GM21619 (cell line): ENCODE measurements at regions not wholly inside any gene's neighbourhood (a gene's known extent, or its start where the extent isn't known, plus 50 kb on each side); places are given as distances from the start of the nearest gene placed in this dataset.
"Not testable (repeated sequence)": the region's sequence is repeated elsewhere in the genome, so short reads cannot be mapped to it uniquely, and the experiment has no call there.

Source experiments
- ATAC-seq: cut with Tn5 transposase; IDR thresholded peaks from one replicate; pipeline ENCODE4 v1.9.1; 2021; ENCODE audit not compliant: unreplicated experiment

DNA sequence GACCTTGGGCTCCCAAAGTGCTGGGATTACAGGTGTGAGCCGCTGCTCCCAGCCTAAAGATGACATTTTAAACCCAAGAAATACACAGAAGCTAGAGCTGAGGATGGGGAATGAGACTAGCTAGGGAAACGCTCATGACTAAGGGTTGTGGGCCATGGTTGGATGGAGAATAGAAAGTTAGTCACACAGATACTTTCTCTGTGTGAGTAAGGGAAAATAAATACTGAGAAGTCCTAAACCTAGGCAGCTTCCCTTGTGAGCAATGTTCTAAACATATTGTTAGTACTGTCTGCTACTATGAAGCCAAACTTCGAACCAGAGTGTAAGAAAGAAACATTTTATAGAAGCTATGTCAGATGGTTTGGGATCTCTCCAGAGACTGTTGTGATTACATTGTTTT, 304.8 kb upstream of the STAC start:
- ATAC-seq = no peak

DNA sequence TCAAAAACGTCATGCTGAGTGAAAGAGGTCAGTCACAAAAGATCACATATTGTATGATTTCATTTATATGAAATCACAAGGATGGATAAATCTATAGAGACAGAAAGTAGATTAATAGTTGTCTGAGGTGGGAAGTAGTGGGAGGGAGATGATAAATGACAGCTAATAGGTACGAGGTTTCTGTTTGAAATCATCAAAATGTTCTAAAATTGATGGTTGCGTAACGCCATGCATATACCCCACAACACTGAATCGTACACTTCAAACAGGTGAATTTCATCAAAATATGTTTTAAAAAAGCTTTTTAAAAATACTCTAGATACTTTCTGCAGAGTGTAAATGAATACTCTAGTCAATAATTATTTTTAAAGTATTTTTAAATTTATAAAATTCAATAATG, 303.0 kb upstream of the STAC start:
- no peak for ATAC-seq

DNA sequence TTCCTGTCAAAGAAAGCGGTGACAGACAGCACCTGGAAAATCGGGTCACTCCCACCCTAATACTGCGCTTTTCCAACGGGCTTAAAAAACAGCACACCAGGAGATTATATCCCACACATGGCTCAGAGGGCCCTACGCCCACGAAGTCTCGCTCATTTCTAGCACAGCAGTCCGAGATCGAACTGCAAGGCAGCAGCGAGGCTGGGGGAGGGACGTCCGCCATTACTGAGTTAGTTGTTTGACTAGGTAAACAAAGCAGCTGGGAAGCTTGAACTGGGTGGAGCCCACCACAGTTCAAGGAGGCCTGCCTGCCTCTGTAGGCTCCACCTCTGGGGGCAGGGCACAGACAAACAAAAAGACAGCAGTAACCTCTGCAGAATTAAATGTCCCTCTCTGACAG, 297.3 kb upstream of the STAC start:
- not testable (repeated sequence) for ATAC-seq

DNA sequence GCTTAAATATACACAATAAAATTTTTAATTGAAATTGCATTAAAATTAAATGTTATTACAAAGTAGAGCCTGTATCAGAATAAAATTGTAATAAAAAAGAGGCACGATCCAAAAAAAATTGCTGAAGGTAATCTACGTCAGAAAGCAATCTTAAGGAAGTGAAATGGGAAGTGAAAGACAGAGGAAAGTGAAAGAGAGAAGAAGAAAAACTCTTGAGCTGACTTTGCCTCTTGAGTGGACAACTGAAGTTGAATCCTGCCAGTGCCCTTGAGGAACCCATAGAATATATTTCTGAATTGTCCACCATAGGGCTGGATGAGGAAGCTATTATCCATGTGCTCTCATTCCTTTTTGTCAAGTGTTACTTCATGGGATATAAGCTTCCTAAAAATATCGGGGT, 285.1 kb upstream of the STAC start:
- no peak for ATAC-seq

DNA sequence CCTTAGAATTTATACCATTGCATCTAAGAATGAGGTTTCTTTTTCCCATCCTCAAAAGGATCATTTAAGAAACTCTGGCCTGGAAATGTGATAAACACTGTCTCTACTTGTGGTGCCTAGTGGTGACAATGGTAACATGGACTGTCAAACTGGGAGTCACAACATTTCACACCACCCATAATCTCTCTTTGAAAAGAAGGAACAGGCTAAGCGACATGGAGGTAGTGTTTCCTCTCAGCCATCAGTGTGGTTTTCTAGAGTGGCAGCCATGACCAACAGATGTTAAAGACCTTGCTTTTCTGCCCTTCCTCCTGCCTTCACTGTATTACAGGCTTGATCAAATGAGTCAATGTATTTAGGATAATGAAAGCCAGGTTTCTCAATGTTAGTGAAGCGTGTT, 283.1 kb upstream of the STAC start:
- no peak for ATAC-seq

DNA sequence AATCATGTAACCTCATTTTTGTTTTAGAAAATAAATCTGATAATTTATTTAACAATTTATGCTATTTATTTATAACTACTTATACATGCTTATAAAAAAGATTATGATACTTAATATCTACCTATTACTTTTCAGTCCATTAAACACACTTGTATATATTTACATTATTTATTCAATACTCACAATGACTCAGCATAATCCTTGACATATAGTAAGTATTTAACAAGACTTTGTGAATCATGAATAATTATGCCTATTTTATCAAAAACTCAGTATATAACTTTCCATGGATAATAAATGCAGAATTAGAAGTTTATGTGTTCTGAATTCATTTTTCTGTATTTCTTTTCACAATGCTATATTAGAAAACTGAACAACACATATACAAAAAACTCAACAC, 266.0 kb upstream of the STAC start:
- ATAC-seq = no peak

DNA sequence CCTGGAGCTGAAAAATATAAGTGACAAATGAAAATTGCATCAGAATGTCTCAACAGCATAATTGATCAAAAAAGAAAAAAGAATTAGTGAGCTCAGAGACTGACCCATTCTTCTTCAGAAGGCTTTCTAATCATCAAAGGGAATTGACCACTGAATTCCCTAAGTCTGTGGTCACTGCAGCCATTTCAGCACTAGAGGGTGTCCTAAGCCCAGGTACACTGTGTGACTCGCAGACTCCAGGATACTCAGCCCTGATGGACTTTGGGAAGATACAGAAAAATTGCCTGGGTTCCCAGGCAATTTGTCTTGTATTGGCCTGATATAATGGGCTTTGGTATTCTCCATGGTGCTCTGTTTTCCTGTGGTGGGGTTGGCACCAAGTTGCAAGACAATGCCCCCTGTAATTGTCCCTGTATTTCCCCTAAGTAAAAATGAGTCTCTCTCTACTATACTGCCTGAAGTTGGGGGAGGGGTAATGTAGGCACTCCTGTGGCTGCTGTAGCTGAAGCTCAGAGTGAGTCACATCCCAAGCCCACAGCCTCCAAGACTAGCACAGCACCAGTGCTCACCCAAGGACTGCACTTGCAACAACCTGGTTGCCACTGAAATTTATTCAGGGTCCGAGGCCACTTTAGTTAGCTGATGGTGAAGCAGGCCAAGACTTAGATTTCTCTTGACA, 256.0 kb upstream of the STAC start:
- no peak for ATAC-seq

DNA sequence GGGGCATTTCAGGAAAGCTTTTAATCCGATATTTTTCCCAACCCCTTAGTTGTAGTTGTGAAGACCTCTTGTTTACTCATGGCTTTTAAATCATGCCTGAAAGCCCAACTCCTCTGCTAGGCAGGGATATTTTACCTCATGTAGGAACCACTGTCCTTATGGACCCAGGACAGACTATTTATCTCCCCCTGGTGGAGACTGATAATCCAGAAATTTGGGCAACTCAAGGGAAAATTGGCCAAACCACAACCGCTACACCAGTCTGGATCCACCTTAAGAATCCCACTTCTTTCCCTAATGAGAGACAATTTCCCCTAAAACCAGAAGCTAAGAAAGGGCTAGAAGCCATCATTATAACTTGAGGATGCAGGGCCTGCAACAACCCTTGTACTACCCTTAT, 248.1 kb upstream of the STAC start:
- ATAC-seq = no peak

DNA sequence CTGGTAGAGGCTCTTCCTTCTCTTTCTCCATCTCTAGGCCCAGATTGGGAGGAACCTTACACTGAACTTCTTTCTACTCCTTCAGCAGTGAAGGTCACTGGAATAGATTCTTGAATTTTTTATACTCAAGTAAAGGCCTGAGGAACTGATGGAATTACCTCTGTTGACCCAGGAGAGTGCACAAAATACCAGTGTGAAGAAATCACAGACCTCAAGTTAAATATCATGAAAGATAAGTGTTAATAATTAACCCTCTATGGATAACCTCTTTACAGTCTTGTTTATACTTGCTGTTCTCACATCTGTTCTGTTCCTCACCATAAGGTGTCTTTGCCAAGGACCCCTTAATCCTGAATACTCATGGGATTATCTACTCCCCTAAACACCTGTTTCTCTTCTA, 244.4 kb upstream of the STAC start:
- no peak for ATAC-seq

DNA sequence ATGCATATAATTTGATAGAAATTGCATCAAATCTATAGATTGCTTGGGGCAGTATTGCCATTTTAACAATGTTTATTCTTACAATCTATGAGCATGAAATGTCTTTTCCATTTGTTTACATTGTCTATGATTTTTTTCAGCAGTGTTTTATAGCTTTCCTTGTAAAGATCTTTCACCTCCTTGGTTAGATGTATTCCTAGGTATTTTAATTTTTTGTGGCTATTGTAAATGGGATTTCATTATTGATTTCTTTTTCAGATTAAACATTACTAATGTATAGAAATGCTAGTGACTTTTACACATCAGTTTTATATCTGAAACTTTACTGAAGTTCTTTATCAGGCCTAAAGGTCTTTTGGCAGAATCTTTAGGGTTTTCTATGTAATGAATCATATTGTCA, 237.6 kb upstream of the STAC start:
- no peak for ATAC-seq

DNA sequence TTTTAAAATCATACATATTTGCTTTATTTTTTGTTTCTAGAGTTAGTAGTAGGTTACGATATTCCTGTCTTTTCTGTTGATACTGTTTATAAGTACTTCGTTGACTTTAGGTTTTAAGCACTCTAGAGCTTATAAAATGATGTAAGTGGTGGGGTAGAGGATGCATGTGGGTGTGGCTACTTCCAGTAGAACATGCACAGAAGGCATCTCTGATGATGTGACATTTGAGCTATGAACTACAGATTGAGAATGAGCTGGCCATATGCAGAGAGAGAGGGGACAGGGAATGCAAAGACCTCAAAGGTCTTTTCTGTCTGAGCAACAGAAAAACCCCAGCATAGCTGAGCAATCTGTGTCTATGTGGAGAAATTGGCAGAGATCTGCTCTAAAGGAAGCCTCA, 233.9 kb upstream of the STAC start:
- no peak for ATAC-seq

DNA sequence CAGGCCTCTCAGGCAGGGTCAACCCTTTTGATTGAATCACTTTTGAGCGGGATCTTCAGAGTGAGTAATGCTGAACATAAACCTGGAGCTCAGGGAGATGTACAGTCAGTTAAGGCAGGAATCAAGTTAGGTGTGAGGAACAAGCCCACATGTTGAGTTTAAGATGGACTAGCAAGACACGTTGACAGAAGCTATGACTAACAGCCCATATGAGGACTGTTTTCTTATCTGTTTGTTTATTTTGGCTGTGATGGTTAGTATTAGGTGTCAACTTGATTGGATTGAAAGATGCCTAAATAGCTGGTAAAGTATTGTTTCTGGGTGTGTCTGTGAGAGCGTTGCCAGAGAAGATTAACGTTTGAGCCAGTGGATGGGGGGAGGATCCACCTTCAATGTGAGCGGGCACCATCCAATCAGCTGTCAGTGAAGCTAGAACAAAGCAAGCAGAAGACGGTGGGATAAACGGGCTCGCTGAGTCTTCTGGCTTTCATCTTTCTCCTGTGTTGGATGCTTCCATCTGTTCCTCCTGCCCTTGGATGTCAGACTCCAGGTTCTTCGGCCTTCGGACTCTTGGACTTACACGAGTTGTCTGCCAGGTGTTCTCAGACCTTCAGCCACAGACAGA, 232.3 kb upstream of the STAC start:
- no peak for ATAC-seq

DNA sequence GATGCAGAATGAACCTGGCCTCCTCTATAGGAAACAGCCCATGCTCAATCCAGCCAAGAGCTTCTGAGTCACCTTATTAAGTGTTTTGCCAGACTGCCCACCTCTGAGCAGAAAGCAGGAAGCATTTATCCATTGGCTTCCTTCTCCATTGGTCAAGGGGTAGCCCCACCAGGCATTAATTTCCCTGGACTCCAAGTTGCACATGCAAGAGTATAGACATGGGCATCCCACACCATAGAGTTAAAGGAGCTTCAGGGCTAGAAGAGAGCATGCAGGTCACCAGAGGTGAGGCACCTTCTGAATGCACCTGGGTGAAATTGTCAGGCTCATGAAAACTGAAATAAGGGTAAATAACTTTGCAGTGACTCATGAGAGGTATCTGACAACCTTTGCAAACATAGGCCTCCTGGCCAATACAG, 230.8 kb upstream of the STAC start:
- no peak for ATAC-seq

DNA sequence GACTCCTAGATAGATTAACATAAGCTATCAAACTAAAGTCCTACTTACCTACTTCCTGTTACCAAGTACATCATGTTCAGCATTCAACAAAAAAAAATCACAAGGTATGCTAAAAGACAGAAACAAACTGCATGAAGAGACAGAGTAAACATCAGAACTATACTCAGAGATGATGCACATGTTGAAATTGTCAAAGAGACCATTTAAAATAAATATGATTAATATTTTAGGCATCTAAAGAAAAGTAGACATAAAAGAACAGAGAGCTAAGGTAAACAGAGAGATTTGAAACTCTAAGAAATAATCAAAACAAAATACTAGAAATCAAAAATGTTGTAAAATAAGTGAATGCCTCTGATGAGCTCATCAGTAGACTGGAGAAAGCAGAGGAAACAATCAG, 224.8 kb upstream of the STAC start:
- no peak for ATAC-seq

DNA sequence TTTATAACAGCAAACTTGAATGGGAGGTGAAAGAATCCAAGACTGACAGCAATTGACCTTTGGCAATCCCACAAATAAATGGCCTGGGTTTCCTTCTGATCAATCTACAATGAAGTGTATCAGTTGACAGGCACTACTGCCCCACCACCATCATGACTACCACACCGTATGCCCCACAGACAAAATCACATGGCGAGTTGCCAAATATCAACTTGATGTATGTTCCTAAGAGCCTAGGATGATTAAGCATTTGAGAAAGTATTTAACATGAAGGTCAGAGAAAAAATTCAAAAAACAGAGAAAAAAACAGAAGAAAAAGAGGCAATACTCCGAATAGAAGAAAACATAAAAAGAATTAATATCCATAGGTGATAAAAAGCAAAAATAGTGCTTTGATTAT, 215.9 kb upstream of the STAC start:
- ATAC-seq = no peak

DNA sequence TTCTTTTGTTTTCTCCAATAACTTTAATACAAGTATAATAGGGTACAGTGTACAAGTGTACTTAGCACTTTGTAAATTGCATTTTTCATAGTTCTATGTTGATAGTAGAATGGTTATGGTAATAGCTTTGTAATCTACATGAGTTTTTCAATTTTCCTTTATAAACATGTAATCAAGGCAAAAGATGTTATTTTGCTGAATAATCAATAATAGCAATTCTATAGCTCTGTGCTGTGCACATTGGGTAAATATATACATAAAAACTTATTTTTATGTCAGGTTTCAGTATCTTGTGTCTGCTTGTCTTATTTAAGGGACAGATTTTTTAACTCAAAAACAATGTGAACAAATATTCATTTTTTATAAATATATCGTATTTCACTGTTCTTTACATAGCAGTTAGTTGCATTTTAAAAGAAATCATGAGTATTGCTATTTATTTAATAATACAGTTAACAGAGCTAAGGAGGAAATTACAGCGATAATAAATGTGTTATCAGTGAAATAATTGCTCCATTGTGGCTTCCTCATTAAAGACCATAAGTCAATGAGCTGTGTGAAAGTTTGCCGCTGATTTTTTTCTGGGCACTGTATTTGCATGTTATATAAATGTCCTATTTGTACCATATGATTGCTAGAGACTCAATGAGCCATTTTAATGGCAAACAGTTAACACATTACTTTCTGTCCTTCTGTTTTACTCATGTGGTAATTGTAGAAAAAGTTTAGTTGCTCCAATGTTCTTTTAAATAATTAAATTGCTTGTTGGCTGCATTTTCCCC, 214.6 kb upstream of the STAC start:
- no peak for ATAC-seq

DNA sequence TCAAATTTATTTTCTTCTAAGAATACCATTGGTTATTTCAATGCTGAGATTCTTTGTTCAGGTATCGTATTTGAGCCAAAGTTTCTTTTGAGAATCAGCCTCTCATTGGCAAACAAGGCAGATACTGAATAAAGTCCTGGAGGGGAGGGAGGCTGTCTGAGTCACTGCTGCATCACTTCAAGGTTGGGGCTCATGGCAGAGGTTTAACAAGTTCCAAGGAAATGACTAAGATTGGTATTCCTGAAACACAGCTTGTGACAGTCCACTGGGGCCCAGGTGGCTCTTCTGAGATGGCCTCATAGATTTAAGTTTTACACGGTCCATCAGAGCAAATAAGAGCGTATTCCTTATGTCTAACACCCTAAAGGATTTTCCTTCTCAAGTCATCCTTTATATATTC, 213.8 kb upstream of the STAC start:
- ATAC-seq = no peak

DNA sequence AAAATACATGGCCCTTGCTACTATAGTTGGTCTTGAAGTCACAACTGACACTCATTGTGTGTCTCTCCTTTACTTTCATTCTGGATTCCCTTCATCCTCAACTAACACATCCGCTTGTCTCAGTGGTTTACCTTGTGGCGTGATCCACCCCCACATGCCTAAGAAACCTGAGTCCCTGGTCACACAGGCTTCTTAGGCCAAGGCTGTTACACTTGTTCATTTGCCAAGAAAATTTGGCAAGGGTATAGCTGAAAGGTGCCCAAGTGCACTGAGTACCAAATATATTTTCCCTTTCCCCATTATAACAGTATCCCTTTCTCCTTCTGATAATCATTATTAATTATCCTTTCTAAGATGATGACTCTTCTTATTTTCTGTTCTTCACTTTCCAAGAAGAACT, 207.6 kb upstream of the STAC start:
- ATAC-seq = no peak

DNA sequence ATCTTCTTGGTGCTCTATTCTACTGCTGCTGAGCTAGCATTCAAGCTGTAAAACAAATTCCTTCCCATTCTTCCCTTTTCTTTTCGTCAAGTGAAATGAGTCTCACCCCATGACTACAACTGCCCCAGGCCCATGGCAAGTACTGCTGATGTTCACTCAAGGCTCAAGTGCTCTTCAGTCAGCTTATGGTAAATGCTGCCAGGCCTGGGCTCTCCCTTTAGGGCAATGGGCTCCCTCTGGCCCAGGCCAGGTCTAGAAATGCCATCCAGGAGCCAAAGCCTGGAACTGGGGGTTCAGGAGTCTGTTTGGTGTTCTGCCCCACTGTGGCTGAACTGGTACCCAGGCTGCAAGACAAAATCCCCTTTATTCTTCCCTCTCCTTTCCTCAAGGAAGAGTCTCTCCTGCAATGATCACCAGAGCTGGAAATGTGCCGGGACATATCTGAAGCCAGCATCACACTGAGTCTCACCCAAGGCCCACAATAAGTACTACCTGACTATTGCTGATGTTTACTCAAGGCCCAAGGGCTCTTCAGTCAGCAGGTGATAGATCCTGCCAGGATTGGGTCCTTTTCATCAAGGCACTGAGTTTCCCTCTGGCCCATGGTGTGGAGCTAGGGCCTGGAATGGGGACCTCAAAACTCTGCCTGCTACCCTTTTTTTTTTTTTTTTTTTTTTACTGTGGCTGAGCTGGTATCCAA, 205.0 kb upstream of the STAC start:
- no peak for ATAC-seq

DNA sequence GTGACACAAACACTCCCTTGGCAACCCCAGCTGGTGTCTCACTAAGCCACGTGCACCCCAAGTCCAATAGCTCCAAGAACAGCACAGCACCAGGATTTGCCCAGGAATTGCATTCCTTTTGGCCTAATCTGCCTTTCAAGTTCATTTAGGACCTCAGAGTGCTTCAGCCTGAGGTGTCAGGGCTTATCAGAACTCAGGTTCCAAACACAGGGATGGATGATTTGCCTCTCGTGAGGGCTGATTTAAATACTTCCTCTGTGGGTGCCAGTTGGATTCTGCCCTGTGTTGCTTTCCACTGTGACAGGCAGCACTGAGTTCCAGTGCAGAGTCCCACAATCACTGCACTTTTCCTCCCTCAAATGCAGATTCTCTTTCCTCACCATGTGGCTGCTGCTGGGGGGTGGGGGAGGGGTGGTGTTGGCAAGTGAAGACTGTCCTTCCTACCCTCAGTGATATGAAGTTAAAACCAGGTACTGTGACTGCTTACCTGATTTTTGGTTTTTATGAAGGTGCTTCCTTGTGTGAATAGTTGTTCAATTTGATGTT, 204.3 kb upstream of the STAC start:
- ATAC-seq = no peak

DNA sequence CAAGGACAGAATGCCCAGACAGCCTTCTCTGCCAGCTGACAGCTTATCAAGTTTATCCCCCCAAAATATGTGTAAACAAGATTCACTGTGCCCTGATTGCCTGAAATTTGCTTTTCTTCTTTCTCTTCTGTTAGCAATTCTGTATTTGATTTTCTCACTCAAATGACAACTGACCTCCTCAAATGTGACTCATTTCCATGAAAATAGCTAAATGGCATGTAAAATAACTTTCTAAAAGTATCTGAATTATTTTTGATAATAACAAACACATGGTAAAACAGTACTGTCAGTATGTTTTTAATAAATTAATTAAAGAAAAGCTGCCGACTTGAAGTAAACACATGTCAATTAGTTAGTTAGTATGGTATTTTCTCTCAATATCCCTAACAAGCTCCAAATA, 202.3 kb upstream of the STAC start:
- ATAC-seq = no peak

DNA sequence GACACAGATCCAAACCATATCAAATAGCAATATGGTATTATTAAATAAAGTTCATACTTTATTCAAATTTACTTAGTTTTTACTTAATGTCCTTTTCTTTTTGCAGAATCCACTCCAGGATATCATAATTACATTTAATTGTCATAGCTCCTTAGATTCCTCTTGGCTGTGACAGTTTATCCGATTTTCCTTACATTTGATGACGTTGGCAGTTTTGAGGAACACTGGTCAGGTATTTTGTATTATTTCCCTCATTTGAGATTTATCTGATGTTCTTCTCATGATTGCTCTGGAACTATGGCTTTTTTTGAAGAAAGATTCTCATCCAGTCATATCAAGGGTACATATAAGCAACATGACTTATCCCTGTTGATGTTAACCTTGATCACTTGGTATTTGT, 198.3 kb upstream of the STAC start:
- no peak for ATAC-seq
